IMR-90 (cell line): ENCODE measurements at regions not wholly inside any gene's neighbourhood (a gene's known extent, or its start where the extent isn't known, plus 50 kb on each side); places are given as distances from the start of the nearest gene placed in this dataset.

Experiments
- ATAC-seq: fragments of 200-7000 bp; cut with Tn5 transposase; 2 replicates; pipeline ENCODE4 v1.9.1; 2020; ENCODE audit warnings: low read depth, mild to moderate bottlenecking, moderate library complexity
- BruUV-seq: library from RNA; stranded (reverse); fragments of 400-500 nt; replicated peaks from 2 replicates; lab custom pipeline; 2021; lab: Mats Ljungman, UMichigan
- CTCF ChIA-PET: fragments of 300-600 bp; formaldehyde crosslinking; extraction: SDS; loops from one replicate; lab custom pipeline; 2021; ENCODE audit warnings: antibody characterized with exemption; lab: Yijun Ruan, JAX
- POLR2A ChIA-PET: fragments of 300-600 bp; sonication (Branson Sonifier 250); formaldehyde crosslinking; loops from one replicate; lab custom pipeline; 2022; ENCODE audit warnings: antibody characterized with exemption; ENCODE audit not compliant: unreplicated experiment; lab: Charles Lee
- DNase-seq: peaks from one replicate; pipeline ENCODE4 v3.0.0; 2013
- H2AFZ ChIP-seq: replicated peaks from 2 replicates; pipeline ENCODE3; 2013; ENCODE audit warnings: low read length, mild to moderate bottlenecking; ENCODE audit not compliant: poor library complexity
- H2AK5ac ChIP-seq: 2 replicates; pipeline ENCODE4 v1.6.1; 2013; ENCODE audit warnings: low read depth, low read length, inconsistent platforms
- H2AK9ac ChIP-seq: replicated peaks from 2 replicates; pipeline ENCODE3; 2013; ENCODE audit warnings: mild to moderate bottlenecking, low read depth, low read length, moderate library complexity; ENCODE audit not compliant: poor library complexity
- H2BK120ac ChIP-seq: 2 replicates; pipeline ENCODE4 v1.6.1; 2013; ENCODE audit warnings: low read depth, low read length, inconsistent platforms
- H2BK15ac ChIP-seq: 3 replicates; pipeline ENCODE4 v1.6.1; 2013; ENCODE audit warnings: low read depth, low read length, inconsistent platforms
- H2BK20ac ChIP-seq: 2 replicates; pipeline ENCODE4 v1.6.1; 2013; ENCODE audit warnings: low read depth, mild to moderate bottlenecking, inconsistent platforms, low read length, moderate library complexity
- H2BK5ac ChIP-seq: 2 replicates; pipeline ENCODE4 v1.6.1; 2013; ENCODE audit warnings: mild to moderate bottlenecking, low read depth, low read length, inconsistent platforms; ENCODE audit not compliant: poor library complexity, severe bottlenecking
- H3K14ac ChIP-seq: replicated peaks from 2 replicates; pipeline ENCODE4 v1.6.1; 2013; ENCODE audit warnings: low read depth, low read length, inconsistent platforms
- H3K18ac ChIP-seq: 2 replicates; pipeline ENCODE4 v1.6.1; 2013; ENCODE audit warnings: low read depth, low read length, control low read depth
- H3K23ac ChIP-seq: 2 replicates; pipeline ENCODE4 v1.6.1; 2013; ENCODE audit warnings: low read depth, low read length, inconsistent platforms
- H3K27ac ChIP-seq: 2 replicates; pipeline ENCODE4 v1.5.1; 2013; ENCODE audit warnings: mild to moderate bottlenecking, control low read depth, low read length; ENCODE audit not compliant: insufficient read depth
- H3K27me3 ChIP-seq: 2 replicates; pipeline ENCODE4 v1.6.1; 2013; ENCODE audit warnings: low read length; ENCODE audit not compliant: control insufficient read depth, insufficient read depth
- H3K36me3 ChIP-seq: 2 replicates; pipeline ENCODE4 v1.6.1; 2013; ENCODE audit warnings: low read length, mixed read lengths; ENCODE audit not compliant: control insufficient read depth, insufficient read depth
- H3K4ac ChIP-seq: 2 replicates; pipeline ENCODE4 v1.6.1; 2013; ENCODE audit warnings: low read depth, low read length, inconsistent platforms
- H3K4me1 ChIP-seq: 2 replicates; pipeline ENCODE4 v1.6.1; 2013; ENCODE audit warnings: low read length, mixed read lengths; ENCODE audit not compliant: control insufficient read depth, insufficient read depth
- H3K4me2 ChIP-seq: 2 replicates; pipeline ENCODE4 v1.6.1; 2013; ENCODE audit warnings: low read depth, mild to moderate bottlenecking, control low read depth, low read length, moderate library complexity
- H3K4me3 ChIP-seq: 2 replicates; pipeline ENCODE4 v1.5.1; 2013; ENCODE audit warnings: low read depth, mild to moderate bottlenecking, control low read depth, low read length, moderate library complexity; ENCODE audit not compliant: insufficient read depth
- H3K56ac ChIP-seq: 2 replicates; pipeline ENCODE4 v1.6.1; 2013; ENCODE audit warnings: low read length, inconsistent platforms; ENCODE audit not compliant: insufficient read depth; ENCODE audit errors: extremely low read depth
- H3K79me1 ChIP-seq, 2 experiments: 2 replicates each; pipeline ENCODE4 v1.6.1; 2013; ENCODE audit warnings: low read length in 2 of 2, inconsistent platforms in 1 of 2, low read depth in 1 of 2
- H3K9ac ChIP-seq: 2 replicates; pipeline ENCODE4 v1.6.1; 2013; ENCODE audit warnings: low read depth, low read length, control low read depth
- H3K9me1 ChIP-seq: 2 replicates; pipeline ENCODE4 v1.6.1; 2013; ENCODE audit warnings: low read length, inconsistent platforms; ENCODE audit not compliant: insufficient read depth
- H3K9me3 ChIP-seq: 2 replicates; pipeline ENCODE4 v1.6.1; 2013; ENCODE audit warnings: low read length; ENCODE audit not compliant: control insufficient read depth, insufficient read depth
- H4K20me1 ChIP-seq: 2 replicates; pipeline ENCODE4 v1.6.1; 2013; ENCODE audit warnings: low read length, inconsistent platforms; ENCODE audit not compliant: insufficient read depth
- H4K5ac ChIP-seq: 2 replicates; pipeline ENCODE4 v1.6.1; 2013; ENCODE audit warnings: mild to moderate bottlenecking, low read depth, low read length, control low read depth
- H4K8ac ChIP-seq, 2 experiments: 2 replicates each; pipeline ENCODE4 v1.6.1; 2013; ENCODE audit warnings: low read depth in 2 of 2, low read length in 2 of 2, control low read depth in 1 of 2, inconsistent platforms in 1 of 2
- H4K91ac ChIP-seq: 2 replicates; pipeline ENCODE4 v1.6.1; 2013; ENCODE audit warnings: low read depth, low read length, inconsistent platforms; ENCODE audit not compliant: insufficient read depth
- CEBPB ChIP-seq: IDR thresholded peaks from 2 replicates; pipeline ENCODE4 v1.6.1; 2012; ENCODE audit warnings: low read depth, low read length, improper control_type of control experiment
- CHD1 ChIP-seq: IDR thresholded peaks from 2 replicates; pipeline ENCODE4 v1.6.1; 2012; ENCODE audit warnings: low read depth, low read length, improper control_type of control experiment
- CTCF ChIP-seq: conservative IDR thresholded peaks from 2 replicates; pipeline ENCODE4 v1.5.1; 2012; ENCODE audit warnings: mild to moderate bottlenecking, low read depth, low read length, improper control_type of control experiment
- ELK1 ChIP-seq: fragments of 150-350 bp; IDR thresholded peaks from 2 replicates; pipeline ENCODE4 v1.6.1; 2016; ENCODE audit warnings: low read depth, mild to moderate bottlenecking, low read length, moderate library complexity, borderline replicate concordance
- FOS ChIP-seq: fragments of 150-350 bp; IDR thresholded peaks from 2 replicates; pipeline ENCODE4 v1.6.1; 2016; ENCODE audit warnings: low read depth, low read length
- MAFK ChIP-seq: IDR thresholded peaks from 2 replicates; pipeline ENCODE4 v1.6.1; 2012; ENCODE audit warnings: low read depth, low read length, improper control_type of control experiment
- MAZ ChIP-seq: IDR thresholded peaks from 2 replicates; pipeline ENCODE4 v1.6.1; 2012; ENCODE audit warnings: low read depth, mild to moderate bottlenecking, low read length, improper control_type of control experiment, moderate library complexity, borderline replicate concordance
- MXI1 ChIP-seq: IDR thresholded peaks from 2 replicates; pipeline ENCODE4 v1.6.1; 2012; ENCODE audit warnings: low read depth, mild to moderate bottlenecking, low read length, moderate library complexity, borderline replicate concordance
- NFE2L2 ChIP-seq: fragments of 150-350 bp; IDR thresholded peaks from 2 replicates; pipeline ENCODE4 v1.6.1; 2016; ENCODE audit warnings: low read depth, mild to moderate bottlenecking, low read length
- POLR2A ChIP-seq: IDR thresholded peaks from 2 replicates; pipeline ENCODE4 v1.6.1; 2012; ENCODE audit warnings: mild to moderate bottlenecking, low read depth, low read length
- RAD21 ChIP-seq: IDR thresholded peaks from 2 replicates; pipeline ENCODE4 v1.6.1; 2012; ENCODE audit warnings: low read length, improper control_type of control experiment
- RCOR1 ChIP-seq: IDR thresholded peaks from 2 replicates; pipeline ENCODE4 v1.6.1; 2012; ENCODE audit warnings: mild to moderate bottlenecking, low read length, improper control_type of control experiment; ENCODE audit not compliant: insufficient replicate concordance
- RFX5 ChIP-seq: IDR thresholded peaks from 2 replicates; pipeline ENCODE4 v1.8.0; 2012; ENCODE audit warnings: low read depth, mild to moderate bottlenecking, low read length, moderate library complexity
- SMC3 ChIP-seq: fragments of 150-350 bp; IDR thresholded peaks from 2 replicates; pipeline ENCODE4 v1.6.1; 2016; ENCODE audit warnings: low read depth, mild to moderate bottlenecking, antibody characterized with exemption, low read length, moderate library complexity
- WGBS, 2 experiments: methylation state at CpG; one replicate each; pipeline versions ENCODE4 v1.1.5 to v1.1.7; 2013; ENCODE audit warnings: missing lambda C conversion rate in 2 of 2; ENCODE audit not compliant: insufficient read length in 1 of 2; ENCODE audit errors: extremely low coverage in 2 of 2; 5-methylcytosine and 5-hydroxymethylcytosine counted together
- dilution Hi-C: fragments of 300-500 bp; cut with HindIII; formaldehyde crosslinking; loops from one replicate; pipeline ENCODE4 v1.14.3; 2018; ENCODE audit warnings: low sequenced_read_pairs; ENCODE audit not compliant: unreplicated experiment
- in situ Hi-C: fragments of 300-500 bp; cut with MboI; formaldehyde crosslinking; loops from 3 replicates; pipeline ENCODE4 v1.14.3; 2019; ENCODE audit warnings: low sequenced_read_pairs, inconsistent platforms, mixed read lengths
- intact Hi-C: fragments of 100-400 bp; cut with micrococcal nuclease; formaldehyde crosslinking; loops from 2 replicates; pipeline ENCODE4 v1.10.0; 2022

- dilution Hi-C loops = no loop called here
- Histone ChIP-seq H3K9ac (no peak overlapping the region), H3K14ac (no peak overlapping the region), H3K27me3 (0 out of 2 replicates have a peak, but pooled peaks cover 2% of the 10 kb centered on the region), H3K23ac (no peak overlapping the region), H4K8ac (no peak overlapping the region), H2BK120ac (no peak overlapping the region), H3K4me3 (no peak overlapping the region), H3K79me1 (no peaks in the 10 kb centered on the region), H4K91ac (no peak overlapping the region), H3K18ac (no peak overlapping the region), H3K36me3 (no peaks in the 10 kb centered on the region), H3K9me3 (no peaks in the 10 kb centered on the region), H3K4ac (no peak overlapping the region), H3K56ac (no peak overlapping the region), H2AFZ (no peak overlapping the region), H2BK5ac (no peak overlapping the region), H3K4me2 (no peak overlapping the region), H3K27ac (no peak overlapping the region), H4K5ac (no peak overlapping the region), H2AK9ac (no peak overlapping the region), H3K9me1 (no peaks in the 10 kb centered on the region), H4K20me1 (no peaks in the 10 kb centered on the region), H2BK15ac (no peak overlapping the region), H2AK5ac (0 out of 2 replicates have a peak overlapping the region, but pooled peaks have one; percentile 3), H2BK20ac (no peak overlapping the region), H3K4me1 (no peaks in the 10 kb centered on the region; the same call in 1 of the 2 replicates)
- in situ Hi-C loops = loop anchor here (5.0 to 10.0 kb wide), 3 partner anchors 122 to 557 kb away; no protein-coding TSS in a partner anchor
- CTCF ChIA-PET = interaction anchor here (0.5 to 2.9 kb wide), 22 partner anchors 9 to 1299 kb away, joined by 3 to 31 read pairs (median 4); partner anchors contain the start of gene IGF1R
- no CpG with 5 or more reads among the region's 10 CpGs for WGBS, 2 experiments
- no TSS peak for BruUV-seq
- ATAC-seq (no peak), DNase-seq (no peak)
- intact Hi-C loops = loop anchor here (1.0 to 10.0 kb wide), 5 partner anchors 127 to 695 kb away; no protein-coding TSS in a partner anchor
- POLR2A ChIA-PET = interaction anchor here (0.6 kb wide), 2 partner anchors 706 to 735 kb away, joined by 3 to 12 read pairs; no protein-coding TSS in a partner anchor
- no peak for TF ChIP-seq CHD1
- no peak for TF ChIP-seq CEBPB
- TF ChIP-seq ELK1 = no peak
- no peak for TF ChIP-seq MAFK
- no peak for TF ChIP-seq MAZ
- TF ChIP-seq NFE2L2 = no peak
- no peak for TF ChIP-seq RCOR1
- TF ChIP-seq RAD21 = no peak
- TF ChIP-seq RFX5 = no peak
- no peak for TF ChIP-seq MXI1
- no peak for TF ChIP-seq CTCF
- no peak for TF ChIP-seq SMC3
- no peak for TF ChIP-seq FOS
- no peak for TF ChIP-seq POLR2A
Measured at GRCh38 chr15:98519767-98520550, 128.4 kb upstream of the IGF1R start.
